Tibial nerve (tissue), 4 donors: ENCODE measurements at regions not wholly inside any gene's neighbourhood (a gene's known extent, or its start where the extent isn't known, plus 50 kb on each side); places are given as distances from the start of the nearest gene placed in this dataset. TPM values are rescaled to one million over a fixed set of nuclear protein-coding genes. Genes with fewer than 3 reads are reported as not detected.
"Not testable (repeated sequence)": the region's sequence is repeated elsewhere in the genome, so short reads cannot be mapped to it uniquely, and the experiment has no call there.

Source experiments
- DNase-seq, 2 donors: peaks; one replicate each; pipeline ENCODE4 v3.0.0-alpha.2; 2019; ENCODE audit warnings: low spot score in 2 of 2
- H3K27ac ChIP-seq, 4 donors: fragments of 200-600 bp; sonication (generic) in 3 of 4; one replicate each; pipeline ENCODE4 v1.5.1; 2017 to 2019; ENCODE audit warnings: mild to moderate bottlenecking in 1 of 4
- H3K27me3 ChIP-seq, 2 donors: fragments of 200-600 bp; sonication (generic) in 1 of 2; one replicate each; pipeline versions ENCODE4 v1.5.1 to v1.6.0; 2017 to 2019
- H3K36me3 ChIP-seq, 3 donors: fragments of 200-600 bp; sonication (generic); one replicate each; pipeline ENCODE4 v1.5.1; 2018 to 2019
- H3K4me1 ChIP-seq, 4 donors: fragments of 200-600 bp; sonication (generic) in 3 of 4; one replicate each; pipeline ENCODE4 v1.5.1; 2017 to 2019
- H3K4me3 ChIP-seq, 4 donors: fragments of 200-600 bp; sonication (generic) in 3 of 4; one replicate each; pipeline ENCODE4 v1.5.1; 2017 to 2019; ENCODE audit warnings: mild to moderate bottlenecking in 1 of 4, moderate library complexity in 1 of 4
- H3K9me3 ChIP-seq, 4 donors: fragments of 200-600 bp; sonication (generic) in 3 of 4; one replicate each; pipeline ENCODE4 v1.5.1; 2017 to 2019
- CTCF ChIP-seq, 5 experiments: fragments of 200-600 bp in 3 of 5; fragments of 450-650 bp in 2 of 5; sonication (generic) in 3 of 5; IDR thresholded peaks; one replicate each; pipeline ENCODE4 v1.5.1; 2016 to 2019; ENCODE audit warnings: antibody characterized with exemption in 5 of 5, mild to moderate bottlenecking in 3 of 5, moderate library complexity in 2 of 5
- EP300 ChIP-seq, 2 donors: sonication (generic); formaldehyde crosslinking; IDR thresholded peaks; one replicate each; pipeline ENCODE4 v1.6.1; 2017; ENCODE audit warnings: antibody characterized with exemption in 2 of 2, mild to moderate bottlenecking in 1 of 2
- POLR2A ChIP-seq, 2 donors: fragments of 450-650 bp; IDR thresholded peaks; one replicate each; pipeline ENCODE4 v1.6.1; 2017; ENCODE audit warnings: antibody characterized with exemption in 2 of 2, mild to moderate bottlenecking in 2 of 2, moderate library complexity in 2 of 2
- WGBS, 2 donors: methylation state at CpG; one replicate each; pipeline ENCODE4 v1.1.5; 2018; 5-methylcytosine and 5-hydroxymethylcytosine counted together
- small RNA-seq: library from RNA; depleted of rRNA; stranded (forward); fragments of <200 nt; gene quantifications from one replicate; pipeline ENCODE3, GENCODE V24; 2016

- no peak for TF ChIP-seq CTCF (IDR thresholded peaks at IDR 0.05)
- no peak for TF ChIP-seq EP300 (IDR thresholded peaks at IDR 0.05)
- TF ChIP-seq POLR2A (IDR thresholded peaks at IDR 0.05) = no peak
- no peaks in the 10 kb centered on the region for H3K4me1 ChIP-seq
- H3K9me3 ChIP-seq = peaks cover 0 to 2% (median 0%) of the 10 kb centered on the region in 4 donors
- H3K36me3 ChIP-seq = no peaks in the 10 kb centered on the region
- WGBS, 2 donors = 39 to 44% methylated on average over 2 of the region's 2 CpGs
- no peaks in the 10 kb centered on the region for H3K27me3 ChIP-seq
- no peak overlapping the region for H3K27ac ChIP-seq
- DNase-seq = no peak
- H3K4me3 ChIP-seq = no peak overlapping the region
Measured at GRCh38 chr3:110995461-110996231, 76.0 kb upstream of the NECTIN3 start.

GRCh38 chr3:110998766-110999165 lies 72.8 kb upstream of the NECTIN3 start:
- 36 to 56% methylated on average over 2 of the region's 2 CpGs for WGBS, 2 donors

GRCh38 chr3:111006485-111006884 lies 65.1 kb upstream of the NECTIN3 start:
- not testable (repeated sequence) for DNase-seq, H3K36me3 ChIP-seq, H3K9me3 ChIP-seq, H3K4me1 ChIP-seq, H3K27me3 ChIP-seq, H3K4me3 ChIP-seq, H3K27ac ChIP-seq
- WGBS, 2 donors = 73% methylated on average over 4 of the region's 4 CpGs

More at GRCh38 chr3:110998766-110999165, 72.8 kb upstream of the NECTIN3 start:
- H3K4me1 ChIP-seq, H3K36me3 ChIP-seq, DNase-seq, H3K9me3 ChIP-seq, H3K27me3 ChIP-seq, H3K27ac ChIP-seq, H3K4me3 ChIP-seq: not testable (repeated sequence)

GRCh38 chr3:111012388-111013248 lies 59.0 kb upstream of the NECTIN3 start:
- Histone ChIP-seq H3K27me3 (no peaks in the 10 kb centered on the region), H3K4me3 (no peak overlapping the region), H3K36me3 (no peaks in the 10 kb centered on the region), H3K27ac (no peak overlapping the region), H3K4me1 (no peaks in the 10 kb centered on the region), H3K9me3 (no peaks in the 10 kb centered on the region)
- no peak for DNase-seq
- WGBS, 2 donors = 60 to 75% methylated on average over 6 to 7 of the region's 7 CpGs
- no peak for TF ChIP-seq POLR2A (IDR thresholded peaks at IDR 0.05)
- TF ChIP-seq EP300 (IDR thresholded peaks at IDR 0.05) = no peak
- TF ChIP-seq CTCF (IDR thresholded peaks at IDR 0.05) = no peak

Small RNAs in the stretch of these regions (small RNA-seq; reads per million reads assigned to genes)
- gene AC078918.1 = not detected
- gene MIR4445 = not detected
- gene RF00019 = not detected
- gene RNU6ATAC15P = not detected
